ENCODE measurements at regions not wholly inside any gene's neighbourhood (a gene's known extent, or its start where the extent isn't known, plus 50 kb on each side); places are given as distances from the start of the nearest gene placed in this dataset.

DNA sequence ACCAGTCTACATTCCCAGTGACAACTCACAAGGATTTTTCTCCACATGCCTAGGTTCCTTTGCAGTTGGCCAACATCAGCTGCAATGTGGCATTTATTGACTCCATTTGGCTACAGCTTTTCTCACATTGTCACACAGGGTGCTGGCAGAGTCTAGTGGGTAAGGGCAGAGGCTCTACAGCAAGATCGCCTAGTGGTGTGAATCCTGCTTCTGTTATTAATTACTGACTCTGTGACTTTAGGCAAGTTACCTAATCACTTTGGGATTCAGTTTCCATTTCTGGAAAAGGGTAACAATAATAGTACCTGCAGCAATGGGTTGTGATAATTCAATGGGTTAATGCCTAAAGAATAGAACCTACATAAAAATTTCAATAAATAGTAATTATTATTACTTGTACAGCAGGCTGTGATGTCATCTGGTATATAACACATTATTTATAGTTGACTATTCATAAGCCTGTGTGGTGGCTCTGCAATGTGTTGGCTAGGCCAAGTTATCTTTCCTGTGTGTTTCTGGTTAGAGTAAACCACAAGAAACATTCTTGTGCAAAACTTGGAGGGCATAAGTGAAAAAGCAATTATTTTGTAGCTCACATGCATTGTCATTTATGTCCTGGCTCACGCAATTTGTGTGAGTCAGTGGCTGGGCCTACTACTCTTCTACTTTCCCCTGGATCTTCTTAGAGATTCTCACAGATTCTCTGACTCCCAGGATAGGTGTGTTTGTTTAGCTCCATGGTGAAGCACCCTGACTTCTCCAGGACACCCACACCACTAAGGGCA is 59.5 kb downstream of the PTGS2 start:
- TF ChIP-seq POLR2A (IDR thresholded peaks at IDR 0.05; ENCODE audit: low read length) = no peak
- TF ChIP-seq GATA1 (IDR thresholded peaks at IDR 0.05; ENCODE audit: low read depth, low read length) = no peak
